NCI-H510A treated with DMSO at 0.1 percent for 48 hours (cell line): ENCODE measurements at regions not wholly inside any gene's neighbourhood (a gene's known extent, or its start where the extent isn't known, plus 50 kb on each side); places are given as distances from the start of the nearest gene placed in this dataset.
A peak's percentile ranks its signal among the peaks of the same experiment; 100 is the strongest.

ENCODE experiments used
- DNase-seq: peaks from one replicate; lab custom pipeline; 2025; lab: John Stamatoyannopoulos, UW

DNA sequence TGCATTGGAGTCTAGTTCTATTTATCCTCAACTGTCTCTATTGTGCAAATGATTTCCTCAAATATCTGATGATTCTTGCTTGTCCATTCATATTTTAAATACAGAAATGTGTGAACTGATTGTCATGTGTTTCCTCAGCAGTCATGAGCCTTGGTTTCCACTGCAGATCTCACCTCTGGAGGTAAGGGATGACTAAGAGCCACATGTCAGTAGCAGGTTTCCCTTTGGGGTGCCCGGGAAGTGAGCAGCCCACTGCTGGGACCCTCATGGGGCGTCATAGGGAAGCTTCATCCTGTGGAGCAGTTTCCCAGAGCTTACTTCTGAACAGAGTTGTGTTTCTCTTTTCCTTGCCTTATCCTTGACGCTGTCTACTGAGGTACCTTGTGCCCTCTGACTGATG, 149.2 kb upstream of the TOPAZ1 start:
- DNase-seq, result no peak

- DNase-seq, result no peak
Observed at GRCh38 chr3:44093531-44093930, 148.2 kb upstream of the TOPAZ1 start.

DNA sequence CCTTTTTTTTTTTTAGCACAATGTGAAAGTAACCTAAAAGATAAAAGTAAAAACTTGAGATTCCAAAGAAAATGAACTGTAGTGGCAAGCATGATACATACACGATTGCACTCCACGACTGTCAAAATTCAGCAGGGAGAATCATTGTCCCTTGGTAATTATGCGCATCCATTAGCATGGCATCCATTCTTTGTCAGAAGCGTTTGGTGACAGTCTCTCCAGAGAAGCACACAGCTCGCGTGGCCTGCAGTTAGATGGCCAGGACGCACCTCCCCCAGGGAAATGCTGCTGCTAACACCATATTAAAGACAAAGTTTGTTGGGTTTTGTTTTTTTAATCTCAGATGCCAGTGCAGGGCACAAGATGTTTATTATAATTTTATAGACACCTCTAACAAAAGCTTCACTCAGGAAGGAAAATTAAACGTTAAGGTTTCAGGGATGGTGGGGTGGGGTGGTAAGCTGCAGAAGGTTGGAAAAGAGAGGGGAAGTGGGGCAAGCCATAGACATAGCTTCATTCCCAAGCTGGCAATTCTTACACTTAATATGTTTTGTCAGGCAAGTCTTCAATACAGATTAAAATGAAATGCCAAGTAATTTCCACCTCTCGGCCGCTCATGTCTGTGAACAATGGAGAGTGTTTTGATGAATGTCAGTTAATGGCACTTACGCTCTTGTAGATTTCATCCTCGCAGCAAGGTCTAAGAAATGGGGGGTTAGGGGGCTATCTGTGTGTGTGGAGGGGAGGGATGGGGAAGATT, 142.8 kb upstream of the TOPAZ1 start:
- no peak for DNase-seq

- no peak for DNase-seq
Observed at GRCh38 chr3:44099566-44100297, 142.0 kb upstream of the TOPAZ1 start.

GRCh38 chr3:44100298-44100695, 141.4 kb upstream of the TOPAZ1 start:
- no peak for DNase-seq

DNA sequence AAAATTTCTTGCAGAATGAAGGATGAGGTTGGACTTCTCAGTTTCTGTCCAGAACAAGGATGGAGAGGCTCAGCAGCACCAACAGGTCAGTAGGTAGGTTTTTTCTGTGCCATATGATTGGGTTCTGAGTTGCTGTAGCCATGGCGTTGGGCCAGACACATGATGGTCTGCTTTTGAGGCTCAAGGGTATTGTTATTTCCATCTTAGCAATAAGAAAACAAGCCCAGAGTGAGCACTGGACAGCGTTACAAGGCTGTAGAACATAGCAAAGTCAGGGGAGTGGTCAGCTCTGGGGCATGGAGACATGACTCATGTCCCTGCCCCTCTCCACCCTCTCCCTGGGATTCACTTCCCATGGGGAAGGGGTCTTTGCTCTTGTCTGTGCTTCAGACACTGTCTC, 137.6 kb upstream of the TOPAZ1 start:
- no peak for DNase-seq

- DNase-seq, result no peak
Observed at GRCh38 chr3:44104668-44105321, 136.9 kb upstream of the TOPAZ1 start.

DNA sequence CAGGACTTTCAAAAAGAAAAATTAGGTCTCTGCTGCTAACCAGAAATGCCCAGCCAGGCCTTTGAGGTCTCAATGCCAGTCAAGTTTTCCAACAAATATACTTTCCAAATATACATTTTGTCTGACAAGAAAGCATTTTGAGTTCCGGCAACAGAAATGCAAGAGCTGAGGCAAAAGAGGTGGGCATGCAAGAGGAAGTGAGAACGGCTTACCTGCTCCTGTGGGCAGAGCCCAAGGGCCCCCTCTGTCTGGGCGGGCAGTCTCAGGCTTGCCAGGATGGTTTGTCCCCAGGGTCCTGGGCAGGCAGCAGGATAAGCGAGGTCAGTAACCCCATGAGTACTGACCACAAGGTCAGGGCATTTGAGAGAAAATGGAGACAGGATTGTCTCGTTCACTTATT, 136.1 kb upstream of the TOPAZ1 start:
- no peak for DNase-seq

- no peak for DNase-seq
Observed at GRCh38 chr3:44106756-44107155, 134.9 kb upstream of the TOPAZ1 start.

DNA sequence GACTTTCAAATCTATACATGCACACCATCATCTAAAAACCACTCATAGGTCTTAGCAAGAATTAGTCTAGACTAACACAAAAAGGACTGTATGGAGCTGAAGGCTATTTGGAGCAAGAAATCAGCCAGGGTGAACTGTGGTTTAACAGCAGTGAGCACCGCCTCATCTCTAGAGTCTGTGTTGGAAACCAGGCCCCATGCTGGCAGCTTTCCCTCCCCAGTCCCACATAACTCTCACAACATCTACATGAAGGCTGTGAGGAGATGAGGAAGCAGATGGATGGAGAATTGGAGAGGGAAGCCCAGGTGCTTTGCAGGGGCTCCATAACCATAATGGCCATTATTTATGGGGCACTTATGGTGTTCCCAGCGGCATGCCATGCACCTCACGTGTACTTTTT, 133.2 kb upstream of the TOPAZ1 start:
- no peak for DNase-seq

GRCh38 chr3:44109771-44110361, 131.8 kb upstream of the TOPAZ1 start:
- DNase-seq, result no peak

DNA sequence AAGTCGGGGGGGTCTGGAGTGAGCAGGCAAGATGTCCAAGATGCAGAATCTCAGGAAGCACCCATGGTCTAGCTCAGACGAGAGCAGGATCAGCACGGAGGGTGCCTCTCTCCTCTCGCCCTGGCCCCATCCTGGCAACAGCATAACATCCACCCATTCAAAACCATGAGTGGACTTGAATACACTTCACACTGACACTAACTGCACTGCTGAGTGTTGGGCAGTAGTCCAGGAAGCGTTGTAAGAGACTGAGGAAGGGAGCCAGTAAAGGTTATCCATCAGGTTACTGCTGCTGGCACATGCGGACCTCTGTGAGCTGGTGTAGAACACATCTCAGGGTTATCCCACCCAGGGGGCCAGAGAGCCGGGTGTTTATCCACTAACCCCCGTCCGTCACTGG, 131.0 kb upstream of the TOPAZ1 start:
- DNase-seq, result no peak

GRCh38 chr3:44111482-44111881, 130.2 kb upstream of the TOPAZ1 start:
- DNase-seq, result no peak

- peak; percentile 7 for DNase-seq
Observed at GRCh38 chr3:44114142-44114541, 127.5 kb upstream of the TOPAZ1 start.

GRCh38 chr3:44117239-44117638, 124.4 kb upstream of the TOPAZ1 start:
- no peak for DNase-seq

DNA sequence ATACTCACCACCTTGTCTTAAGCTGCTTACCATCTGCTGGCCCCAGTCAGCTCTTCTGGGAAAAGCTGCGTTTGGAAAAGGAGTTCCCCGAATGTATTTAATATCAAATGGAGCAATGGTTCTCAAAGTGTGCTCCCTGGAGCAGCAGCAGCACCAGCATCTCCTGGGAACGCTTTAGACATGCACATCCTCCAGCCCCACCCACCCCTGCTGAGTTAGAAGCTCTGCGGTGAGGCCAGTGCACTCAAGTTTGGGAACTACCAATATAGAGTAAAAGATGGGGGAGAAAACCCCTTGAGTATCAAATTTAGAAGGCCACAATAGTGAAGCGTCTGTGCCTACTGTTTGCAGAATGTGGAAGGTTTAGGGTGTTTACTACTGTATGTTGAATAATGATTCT, 124.0 kb upstream of the TOPAZ1 start:
- no peak for DNase-seq

GRCh38 chr3:44120721-44121582, 120.7 kb upstream of the TOPAZ1 start:
- DNase-seq, result no peak

DNA sequence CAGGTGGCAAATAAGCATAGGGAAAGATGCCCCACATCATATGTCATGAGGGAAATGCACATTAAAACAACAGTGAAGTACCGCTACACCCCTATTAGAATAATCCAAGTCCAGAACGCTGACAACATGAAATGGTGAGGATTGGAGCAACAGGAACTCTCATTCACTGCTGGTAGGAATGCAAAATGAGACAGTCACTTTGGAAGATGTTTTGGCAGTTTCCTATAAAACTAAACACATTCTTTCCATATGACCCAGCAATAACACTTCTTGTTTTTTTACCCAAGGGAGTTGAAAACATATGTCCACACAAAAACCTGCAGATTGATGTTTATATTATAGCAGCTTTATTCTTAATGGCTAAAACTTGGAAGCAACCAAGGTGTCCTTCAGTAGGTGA, 116.4 kb upstream of the TOPAZ1 start:
- no peak for DNase-seq

- no peak for DNase-seq
Observed at GRCh38 chr3:44125882-44126281, 115.8 kb upstream of the TOPAZ1 start.

- DNase-seq, result no peak
Observed at GRCh38 chr3:44128057-44128775, 113.5 kb upstream of the TOPAZ1 start.

- DNase-seq, result no peak
Observed at GRCh38 chr3:44130249-44130648, 111.4 kb upstream of the TOPAZ1 start.
